ENCODE measurements at regions not wholly inside any gene's neighbourhood (a gene's known extent, or its start where the extent isn't known, plus 50 kb on each side); places are given as distances from the start of the nearest gene placed in this dataset.

DNA sequence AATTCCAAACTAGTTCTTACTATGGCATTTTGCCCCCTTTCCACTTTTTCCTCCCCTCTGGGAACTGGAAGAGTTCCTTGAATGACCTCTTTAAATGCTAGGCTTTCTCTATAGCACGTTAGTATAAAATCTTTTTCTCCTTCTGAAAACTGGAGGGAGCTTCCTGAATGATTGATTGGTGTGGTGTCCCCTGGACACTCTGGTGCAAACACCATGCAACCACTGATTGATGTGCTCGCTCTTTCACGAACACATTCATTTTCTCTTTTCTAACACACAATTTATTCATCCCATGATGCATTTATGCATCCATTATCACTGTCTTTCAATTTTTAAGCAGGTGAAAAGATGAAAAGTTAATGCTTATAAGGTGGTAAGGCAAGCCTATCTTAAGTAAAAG lies 159.1 kb upstream of the NANOGP8 start:
- TF ChIP-seq, protein P1, sequence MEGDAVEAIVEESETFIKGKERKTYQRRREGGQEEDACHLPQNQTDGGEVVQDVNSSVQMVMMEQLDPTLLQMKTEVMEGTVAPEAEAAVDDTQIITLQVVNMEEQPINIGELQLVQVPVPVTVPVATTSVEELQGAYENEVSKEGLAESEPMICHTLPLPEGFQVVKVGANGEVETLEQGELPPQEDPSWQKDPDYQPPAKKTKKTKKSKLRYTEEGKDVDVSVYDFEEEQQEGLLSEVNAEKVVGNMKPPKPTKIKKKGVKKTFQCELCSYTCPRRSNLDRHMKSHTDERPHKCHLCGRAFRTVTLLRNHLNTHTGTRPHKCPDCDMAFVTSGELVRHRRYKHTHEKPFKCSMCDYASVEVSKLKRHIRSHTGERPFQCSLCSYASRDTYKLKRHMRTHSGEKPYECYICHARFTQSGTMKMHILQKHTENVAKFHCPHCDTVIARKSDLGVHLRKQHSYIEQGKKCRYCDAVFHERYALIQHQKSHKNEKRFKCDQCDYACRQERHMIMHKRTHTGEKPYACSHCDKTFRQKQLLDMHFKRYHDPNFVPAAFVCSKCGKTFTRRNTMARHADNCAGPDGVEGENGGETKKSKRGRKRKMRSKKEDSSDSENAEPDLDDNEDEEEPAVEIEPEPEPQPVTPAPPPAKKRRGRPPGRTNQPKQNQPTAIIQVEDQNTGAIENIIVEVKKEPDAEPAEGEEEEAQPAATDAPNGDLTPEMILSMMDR (IDR thresholded peaks at IDR 0.05): no peak
- TF ChIP-seq POLR2A (IDR thresholded peaks at IDR 0.05): no peak

Measured in lower leg skin (tissue), 3 donors.